Muscle layer of colon (tissue), 2 donors: ENCODE measurements at regions not wholly inside any gene's neighbourhood (a gene's known extent, or its start where the extent isn't known, plus 50 kb on each side); places are given as distances from the start of the nearest gene placed in this dataset.

Source experiments
- H3K27ac ChIP-seq: one replicate; pipeline ENCODE4 v1.7.0; 2013; ENCODE audit warnings: low read depth, mild to moderate bottlenecking, low read length, moderate library complexity
- H3K27me3 ChIP-seq, 2 donors: one replicate each; pipeline ENCODE4 v1.7.0; 2013; ENCODE audit warnings: low read length in 2 of 2, mild to moderate bottlenecking in 2 of 2; ENCODE audit not compliant: insufficient read depth in 2 of 2, control insufficient read depth in 1 of 2
- H3K36me3 ChIP-seq: one replicate; pipeline ENCODE4 v1.7.0; 2013; ENCODE audit warnings: mild to moderate bottlenecking, low read length; ENCODE audit not compliant: insufficient read depth
- H3K4me1 ChIP-seq: one replicate; pipeline ENCODE4 v1.7.0; 2013; ENCODE audit warnings: mild to moderate bottlenecking, low read length; ENCODE audit not compliant: insufficient read depth
- H3K4me3 ChIP-seq, 2 donors: one replicate each; pipeline ENCODE4 v1.7.0; 2013; ENCODE audit warnings: low read length in 2 of 2, low read depth in 1 of 2, mild to moderate bottlenecking in 1 of 2, moderate library complexity in 1 of 2
- H3K9ac ChIP-seq: one replicate; pipeline ENCODE4 v1.7.0; 2013; ENCODE audit warnings: low read length
- H3K9me3 ChIP-seq: one replicate; pipeline ENCODE4 v1.7.0; 2013; ENCODE audit warnings: mild to moderate bottlenecking, low read length
- donor health status: abdominal sarcoma.
- donor health status: Adenocarcinoma of cecum.

DNA sequence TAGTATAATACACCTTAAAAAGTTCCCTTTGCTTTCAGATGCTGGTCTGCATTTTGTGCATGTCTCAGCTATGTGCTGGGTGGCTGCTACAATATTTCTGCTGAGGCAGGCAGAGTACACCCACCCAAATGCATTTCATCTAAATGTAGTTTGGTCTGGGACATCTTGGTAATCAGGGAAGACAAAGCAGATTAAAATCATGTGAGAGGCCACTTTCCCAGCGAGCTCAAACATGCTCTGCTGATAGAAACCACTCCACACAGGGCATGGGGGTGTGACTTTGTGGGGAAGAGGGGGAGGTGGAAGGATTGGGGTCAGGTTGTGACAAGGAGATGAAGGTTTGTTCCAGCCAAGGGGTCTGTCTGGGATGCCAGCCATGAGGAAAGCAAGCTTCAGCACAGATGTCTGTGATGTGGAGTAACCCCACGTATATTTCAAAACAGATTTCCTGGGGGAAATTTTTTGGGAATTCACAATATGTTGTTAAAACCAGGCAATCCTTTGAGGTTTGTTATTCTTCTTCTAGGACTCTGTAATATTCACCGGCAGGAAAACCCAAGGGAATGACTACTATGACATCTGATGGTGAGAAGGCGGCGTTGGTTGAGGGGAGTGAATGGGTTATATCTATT lies 255.1 kb upstream of the FGGY start:
- Histone ChIP-seq H3K9ac (no peak overlapping the region), H3K4me1 (peaks cover 31% of the 10 kb centered on the region), H3K27me3 (no peaks in the 10 kb centered on the region), H3K4me3 (no peak overlapping the region), H3K27ac (no peak overlapping the region), H3K36me3 (no peaks in the 10 kb centered on the region), H3K9me3 (no peaks in the 10 kb centered on the region)

DNA sequence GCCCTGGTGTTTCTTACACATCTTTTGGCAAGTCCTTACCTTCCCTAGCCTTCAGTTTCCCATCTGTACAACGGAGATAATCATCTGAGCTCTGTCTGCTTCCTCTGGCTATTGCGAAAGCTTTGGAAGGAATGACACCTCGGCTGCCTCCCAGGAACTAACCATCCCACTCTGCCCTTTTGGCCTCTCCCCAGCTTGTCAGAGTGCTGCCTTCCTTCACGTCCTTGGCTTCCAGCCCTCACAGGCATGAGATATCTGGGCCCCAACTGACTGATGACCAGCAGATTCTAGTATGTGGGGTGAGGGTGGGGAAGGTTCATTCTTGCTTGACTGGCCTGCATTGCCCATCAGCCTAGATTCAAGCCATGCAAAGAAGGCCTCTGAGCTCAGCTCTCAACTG lies 253.1 kb upstream of the FGGY start:
- no peak overlapping the region for H3K9ac ChIP-seq
- H3K4me1 ChIP-seq: peaks cover 37% of the 10 kb centered on the region
- no peak overlapping the region for H3K4me3 ChIP-seq
- H3K27me3 ChIP-seq: no peaks in the 10 kb centered on the region
- H3K9me3 ChIP-seq: no peaks in the 10 kb centered on the region
- H3K27ac ChIP-seq: peak overlapping the region; percentile 27
- no peaks in the 10 kb centered on the region for H3K36me3 ChIP-seq

DNA sequence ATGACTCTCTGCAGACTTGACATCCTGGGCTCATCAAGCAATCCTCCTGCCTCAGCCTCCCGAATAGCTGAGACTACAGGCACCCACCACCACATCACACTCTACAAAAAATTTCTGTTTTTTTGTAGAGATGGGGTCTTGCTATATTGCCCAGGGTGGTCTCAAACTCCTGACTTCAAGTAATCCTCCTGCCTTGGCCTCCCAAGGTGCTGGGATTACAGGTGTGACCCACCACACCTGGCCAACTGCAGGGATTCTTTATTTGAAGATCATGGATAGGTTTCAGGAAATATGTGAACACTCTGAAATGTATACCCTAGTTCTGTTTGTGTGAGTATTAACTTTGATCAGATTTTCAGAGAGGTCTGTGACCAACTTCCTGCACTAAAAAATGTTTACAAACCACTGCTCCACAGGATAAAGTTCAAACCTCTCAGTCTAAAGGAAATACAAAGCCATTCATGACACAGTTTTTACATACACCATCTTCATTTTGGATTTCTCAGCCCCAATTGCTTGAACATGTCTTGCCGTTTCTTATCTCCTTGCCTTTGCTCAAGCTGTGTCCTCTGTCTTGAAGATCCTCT lies 252.3 kb upstream of the FGGY start:
- Histone ChIP-seq H3K4me3 (no peak overlapping the region), H3K4me1 (peaks cover 37% of the 10 kb centered on the region), H3K9ac (no peak overlapping the region), H3K9me3 (no peaks in the 10 kb centered on the region), H3K27ac (no peak overlapping the region), H3K36me3 (no peaks in the 10 kb centered on the region), H3K27me3 (no peaks in the 10 kb centered on the region)

DNA sequence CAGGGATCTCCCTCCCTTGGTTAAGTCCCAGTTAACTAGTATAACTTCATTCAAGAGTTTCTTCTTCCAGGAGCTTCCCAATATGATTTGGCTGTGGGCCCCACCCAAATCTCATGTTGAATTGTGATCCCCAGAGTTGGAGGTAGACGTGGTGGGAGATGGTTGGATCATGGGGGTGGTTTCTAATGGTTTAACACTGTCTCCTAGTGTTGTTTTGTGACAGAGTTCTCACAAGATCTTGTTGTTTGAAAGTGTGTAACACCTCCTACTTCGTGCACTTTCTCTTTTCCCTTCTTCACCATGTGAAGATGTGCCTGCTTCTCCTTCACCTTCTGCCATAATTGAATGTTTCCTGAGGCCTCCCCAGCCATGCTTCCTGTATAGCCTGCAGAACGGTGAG lies 251.8 kb upstream of the FGGY start:
- peaks cover 37% of the 10 kb centered on the region for H3K4me1 ChIP-seq
- H3K36me3 ChIP-seq: no peaks in the 10 kb centered on the region
- H3K4me3 ChIP-seq: no peak overlapping the region
- H3K27me3 ChIP-seq: no peaks in the 10 kb centered on the region
- H3K9ac ChIP-seq: no peak overlapping the region
- no peak overlapping the region for H3K27ac ChIP-seq
- H3K9me3 ChIP-seq: no peaks in the 10 kb centered on the region

DNA sequence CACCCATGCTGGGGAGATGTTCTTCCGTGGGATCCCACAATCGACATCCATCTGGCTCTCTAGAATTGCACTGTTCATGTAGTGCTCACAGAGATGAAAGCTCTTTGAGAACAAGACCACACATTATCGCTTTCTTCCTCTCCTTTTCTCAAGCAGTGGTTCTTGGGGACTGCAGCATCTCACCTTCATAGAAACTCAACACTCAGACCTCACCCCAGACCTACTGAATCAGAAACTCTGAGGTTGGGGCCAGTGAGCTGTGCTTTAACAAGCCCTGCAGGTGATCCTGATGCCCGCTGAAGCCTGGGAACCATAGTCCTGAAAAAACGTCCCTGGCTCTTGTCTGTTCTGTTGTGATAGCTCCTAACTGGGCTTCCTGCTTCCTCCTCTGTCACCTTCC lies 251.3 kb upstream of the FGGY start:
- Histone ChIP-seq H3K4me1 (peaks cover 37% of the 10 kb centered on the region), H3K4me3 (no peak overlapping the region), H3K9me3 (no peaks in the 10 kb centered on the region), H3K36me3 (no peaks in the 10 kb centered on the region), H3K27me3 (no peaks in the 10 kb centered on the region), H3K27ac (no peak overlapping the region), H3K9ac (no peak overlapping the region)

DNA sequence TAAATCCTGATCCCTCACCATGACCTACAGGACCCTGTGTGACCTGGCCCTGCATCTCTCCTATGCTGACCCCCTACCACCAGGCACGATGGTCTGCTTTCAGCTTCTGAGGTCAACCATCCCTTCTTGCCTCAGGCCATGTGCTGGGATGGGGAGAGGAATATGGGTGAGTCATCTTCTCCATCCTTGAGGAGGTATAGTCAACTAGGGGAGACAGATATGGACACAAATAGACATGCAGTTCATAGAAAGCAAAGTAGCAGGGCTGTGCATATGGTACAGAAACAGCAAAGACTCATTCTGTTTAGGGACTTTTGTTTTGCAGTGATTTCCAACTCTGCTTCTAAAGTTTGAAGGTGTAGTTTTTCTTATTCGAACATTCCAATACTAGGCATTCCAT lies 250.8 kb upstream of the FGGY start:
- Histone ChIP-seq H3K36me3 (no peaks in the 10 kb centered on the region), H3K4me3 (no peak overlapping the region), H3K4me1 (peaks cover 37% of the 10 kb centered on the region), H3K9me3 (no peaks in the 10 kb centered on the region), H3K9ac (no peak overlapping the region), H3K27ac (no peak overlapping the region), H3K27me3 (no peaks in the 10 kb centered on the region)

DNA sequence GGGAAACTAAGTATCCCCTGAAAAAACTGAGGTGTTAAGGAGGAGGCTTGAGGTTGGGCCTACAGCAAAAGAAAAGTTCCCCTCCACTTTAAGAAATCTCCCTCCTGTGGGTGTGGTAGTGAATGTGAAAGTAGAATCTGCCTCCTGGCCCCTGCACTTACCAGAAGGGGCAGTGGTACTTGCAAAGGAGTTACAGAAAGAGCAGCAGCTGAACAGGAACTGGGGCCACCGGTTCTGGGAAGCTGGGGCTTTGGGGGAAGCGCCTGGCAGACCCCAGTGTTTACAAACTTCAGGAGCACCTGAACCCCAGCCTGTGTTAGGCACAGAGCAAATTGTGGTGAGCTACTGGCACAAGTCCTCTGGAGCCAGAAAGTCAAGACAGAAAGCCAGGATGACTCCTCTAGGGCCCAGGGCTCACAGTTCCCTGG lies 250.2 kb upstream of the FGGY start:
- no peaks in the 10 kb centered on the region for H3K9me3 ChIP-seq
- H3K27me3 ChIP-seq: no peaks in the 10 kb centered on the region
- no peaks in the 10 kb centered on the region for H3K36me3 ChIP-seq
- H3K9ac ChIP-seq: no peak overlapping the region
- no peak overlapping the region for H3K27ac ChIP-seq
- H3K4me1 ChIP-seq: peaks cover 34% of the 10 kb centered on the region
- H3K4me3 ChIP-seq: no peak overlapping the region

DNA sequence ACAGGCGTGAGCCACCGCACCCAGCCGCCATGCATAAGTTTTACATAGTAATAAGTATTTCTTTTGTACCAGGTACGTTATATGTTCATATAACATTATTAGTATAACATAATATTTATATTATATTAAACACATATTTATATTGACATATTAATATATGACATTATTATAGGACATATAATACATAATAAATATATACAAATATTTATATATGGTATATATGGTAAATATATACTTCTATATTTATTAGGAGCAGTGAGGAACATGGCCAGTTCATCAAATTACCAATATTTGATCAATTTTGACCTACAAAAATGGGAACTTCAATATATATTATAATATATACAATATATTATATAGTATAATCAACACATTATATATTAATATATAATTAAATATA lies 245.9 kb upstream of the FGGY start:
- H3K27ac ChIP-seq: no peak overlapping the region
- no peaks in the 10 kb centered on the region for H3K27me3 ChIP-seq
- H3K9ac ChIP-seq: no peak overlapping the region
- H3K36me3 ChIP-seq: no peaks in the 10 kb centered on the region
- peaks cover 27% of the 10 kb centered on the region for H3K4me1 ChIP-seq
- H3K9me3 ChIP-seq: no peaks in the 10 kb centered on the region
- no peak overlapping the region for H3K4me3 ChIP-seq

DNA sequence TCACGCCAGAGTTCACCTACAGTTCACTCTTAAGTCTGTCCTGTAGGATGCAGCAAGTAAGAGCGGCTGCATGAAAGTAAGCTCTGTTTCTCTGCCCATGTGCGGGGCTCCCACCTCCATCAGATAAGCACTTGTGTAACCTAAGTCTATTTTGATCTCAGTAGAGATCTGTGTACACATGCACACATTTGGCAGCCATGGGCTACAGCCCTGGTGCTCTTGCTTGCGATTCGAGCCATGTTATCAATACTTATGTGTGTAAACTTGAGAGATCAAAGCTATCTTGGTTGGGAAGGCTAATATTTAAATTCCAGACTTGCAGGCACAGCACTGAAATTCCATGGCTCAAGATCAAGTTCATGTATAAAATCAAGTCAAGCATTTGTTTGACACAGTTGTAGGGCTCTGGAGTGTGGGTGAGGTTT lies 244.7 kb upstream of the FGGY start:
- no peaks in the 10 kb centered on the region for H3K36me3 ChIP-seq
- no peak overlapping the region for H3K9ac ChIP-seq
- peaks cover 29% of the 10 kb centered on the region for H3K4me1 ChIP-seq
- H3K27ac ChIP-seq: no peak overlapping the region
- no peak overlapping the region for H3K4me3 ChIP-seq
- no peaks in the 10 kb centered on the region for H3K27me3 ChIP-seq
- H3K9me3 ChIP-seq: no peaks in the 10 kb centered on the region

DNA sequence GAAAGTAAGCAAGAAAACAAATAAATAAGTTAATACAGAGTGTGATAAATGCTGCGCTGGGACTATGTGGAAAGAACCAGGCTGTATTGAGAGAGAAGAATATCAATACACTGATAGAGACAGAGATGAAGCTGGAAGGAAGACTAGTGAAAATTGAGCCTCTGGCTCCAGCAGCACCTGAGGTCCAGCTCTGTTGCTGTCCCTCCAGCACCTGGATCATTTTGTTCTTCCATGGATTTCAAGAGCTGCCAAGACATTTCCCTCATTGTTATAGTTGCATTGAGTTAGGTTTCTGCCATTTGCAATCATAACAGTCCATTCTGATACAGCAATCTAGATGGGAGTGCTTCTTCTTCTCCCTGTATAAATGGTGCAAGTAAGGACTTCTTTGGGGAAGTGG lies 242.7 kb upstream of the FGGY start:
- Histone ChIP-seq H3K36me3 (no peaks in the 10 kb centered on the region), H3K4me3 (no peak overlapping the region), H3K9me3 (no peaks in the 10 kb centered on the region), H3K27ac (no peak overlapping the region), H3K4me1 (peaks cover 37% of the 10 kb centered on the region), H3K9ac (no peak overlapping the region), H3K27me3 (no peaks in the 10 kb centered on the region)

DNA sequence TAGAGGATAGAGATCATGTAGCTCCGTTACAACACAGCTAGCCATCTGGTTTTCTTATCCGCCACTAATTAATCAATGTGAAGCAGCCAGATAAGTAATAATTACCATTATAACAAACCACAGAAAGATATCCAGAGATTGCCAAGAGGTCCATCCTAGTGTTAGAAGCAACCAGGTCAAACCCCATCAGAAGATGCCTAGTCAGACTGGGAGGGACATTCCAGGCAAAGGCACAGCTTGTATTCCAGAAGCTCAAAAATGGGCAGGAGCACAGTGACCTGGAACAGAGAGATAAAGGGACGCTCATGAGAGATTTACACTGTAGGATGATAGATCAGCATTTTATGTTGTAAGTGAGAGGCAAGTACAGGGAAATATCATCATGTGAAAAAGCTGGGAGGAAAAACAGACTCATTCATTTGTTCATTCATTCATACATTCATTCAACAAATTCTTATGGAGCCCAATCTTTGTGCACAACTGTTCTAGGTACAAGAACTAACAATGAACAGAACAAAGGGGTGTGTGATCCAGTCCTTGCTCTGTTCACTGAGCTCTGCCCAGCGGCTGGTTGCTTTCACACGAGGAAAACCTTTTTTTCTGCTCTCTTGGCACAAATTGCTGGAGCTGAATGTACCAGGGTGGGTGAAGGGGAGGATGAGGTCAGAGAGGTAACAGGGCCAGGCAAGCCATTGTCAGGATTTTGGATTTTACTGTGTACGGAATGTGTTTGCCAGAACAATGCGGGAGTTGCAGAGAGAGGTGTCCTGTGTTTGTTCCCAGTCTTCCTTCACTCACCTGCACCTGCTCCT lies 240.8 kb upstream of the FGGY start:
- Histone ChIP-seq H3K36me3 (no peaks in the 10 kb centered on the region), H3K9me3 (no peaks in the 10 kb centered on the region), H3K9ac (no peak overlapping the region), H3K4me1 (peaks cover 37% of the 10 kb centered on the region), H3K4me3 (no peak overlapping the region), H3K27me3 (no peaks in the 10 kb centered on the region), H3K27ac (peak overlapping the region; percentile 43)
